HG03045 (cell line): ENCODE measurements at regions not wholly inside any gene's neighbourhood (a gene's known extent, or its start where the extent isn't known, plus 50 kb on each side); places are given as distances from the start of the nearest gene placed in this dataset.

Source experiments
- ATAC-seq: cut with Tn5 transposase; IDR thresholded peaks from one replicate; pipeline ENCODE4 v1.9.1; 2021; ENCODE audit warnings: mild to moderate bottlenecking, moderate library complexity; ENCODE audit not compliant: unreplicated experiment

DNA sequence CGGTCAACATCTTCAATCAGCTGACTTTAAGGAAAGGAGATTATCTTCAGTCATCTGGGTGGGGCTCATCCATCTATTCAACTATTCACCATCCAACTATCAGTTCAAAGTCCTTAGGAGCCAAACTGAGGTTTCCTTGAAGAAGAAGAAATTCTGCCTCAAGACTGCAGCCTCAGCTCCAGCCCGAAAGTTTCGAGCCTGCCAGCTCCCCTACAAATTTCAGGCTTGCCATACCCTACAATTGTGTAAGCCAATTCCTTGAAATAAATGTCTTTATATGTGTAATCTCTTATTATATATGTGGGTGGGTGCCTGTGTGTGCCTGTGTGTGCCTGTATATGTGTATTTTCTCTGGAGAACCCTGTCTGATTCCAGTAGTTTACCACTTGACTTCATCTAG, 447.8 kb downstream of the INHBA start:
- no peak for ATAC-seq

DNA sequence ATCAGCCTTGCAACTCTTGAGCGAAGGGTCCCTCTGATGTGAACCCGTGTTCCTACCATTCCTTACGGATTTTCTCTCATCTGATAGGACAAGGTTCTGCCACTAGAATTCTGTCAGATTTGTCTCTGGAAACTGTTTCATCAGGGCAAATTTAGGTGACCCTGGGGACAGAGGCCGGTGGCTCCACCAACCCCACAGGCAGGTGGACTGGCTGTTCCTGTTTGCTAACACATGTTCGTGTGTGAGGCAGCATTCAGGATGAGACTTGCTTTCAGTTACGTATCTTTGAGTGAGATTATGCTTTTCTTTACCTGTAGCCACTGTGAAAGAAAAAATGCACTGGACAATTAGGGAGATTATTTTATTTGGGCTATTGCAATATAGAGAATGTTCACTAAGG, 449.9 kb downstream of the INHBA start:
- no peak for ATAC-seq

DNA sequence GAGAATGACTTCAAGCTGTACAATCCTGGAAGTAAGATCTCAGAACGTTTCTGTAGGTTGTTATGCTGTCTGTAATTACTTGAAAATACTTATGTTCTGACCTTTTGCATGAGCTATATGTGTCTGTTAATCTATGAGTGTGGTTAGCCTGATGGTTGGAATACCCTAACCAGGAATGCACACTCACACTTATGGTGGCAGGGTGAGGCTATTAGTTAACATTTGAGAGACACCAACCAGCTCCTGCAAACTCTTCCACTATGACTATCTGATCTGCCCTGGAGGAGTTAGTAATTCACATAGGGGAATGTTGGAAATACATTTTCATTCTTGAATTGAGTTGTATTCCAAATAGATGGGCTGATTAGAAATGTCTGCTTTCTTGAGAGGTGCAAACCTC, 450.3 kb downstream of the INHBA start:
- no peak for ATAC-seq

GRCh38 chr7:41247143-41247865, 455.6 kb downstream of the INHBA start:
- no peak for ATAC-seq

GRCh38 chr7:41245916-41246315, 457.0 kb downstream of the INHBA start:
- ATAC-seq: no peak

DNA sequence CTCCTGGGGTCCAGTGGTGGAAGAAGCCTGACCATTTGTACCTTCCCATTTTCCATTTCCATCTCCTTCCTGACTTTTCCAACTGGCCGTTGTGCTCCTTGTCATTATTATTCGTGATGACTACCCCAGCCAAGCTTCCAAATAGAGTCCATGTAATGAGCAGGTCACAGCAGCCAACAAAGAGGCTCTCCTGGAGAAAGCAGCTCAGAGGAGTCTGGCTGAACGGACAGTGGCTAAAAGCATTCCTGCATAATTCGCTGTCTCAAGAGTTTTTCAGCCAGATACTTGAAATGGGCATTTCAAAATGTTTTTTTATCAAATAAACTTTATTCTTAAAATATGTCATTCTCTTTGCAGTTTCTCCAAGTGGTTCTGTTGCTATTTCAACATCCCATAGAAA, 458.6 kb downstream of the INHBA start:
- no peak for ATAC-seq

GRCh38 chr7:41241641-41242040, 461.2 kb downstream of the INHBA start:
- no peak for ATAC-seq

DNA sequence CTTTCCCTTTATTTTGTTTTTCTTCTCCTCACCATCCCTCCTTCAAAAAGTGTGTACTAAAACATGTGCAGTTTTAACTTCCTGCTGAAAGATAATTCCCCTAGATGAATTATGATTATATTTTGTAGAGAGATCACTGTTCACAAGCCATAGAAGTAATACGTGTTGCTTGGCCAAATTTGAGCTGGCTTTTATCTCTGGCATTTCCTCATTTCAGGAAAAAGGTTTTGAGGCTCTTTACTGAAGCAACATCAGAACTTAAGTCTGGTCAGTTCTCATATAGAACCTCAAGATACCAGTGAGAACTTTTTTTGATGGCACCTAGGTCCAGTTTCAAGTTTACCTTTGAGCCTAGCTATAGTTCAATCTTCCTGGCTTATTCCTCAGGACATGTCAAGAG, 463.3 kb downstream of the INHBA start:
- ATAC-seq: no peak

DNA sequence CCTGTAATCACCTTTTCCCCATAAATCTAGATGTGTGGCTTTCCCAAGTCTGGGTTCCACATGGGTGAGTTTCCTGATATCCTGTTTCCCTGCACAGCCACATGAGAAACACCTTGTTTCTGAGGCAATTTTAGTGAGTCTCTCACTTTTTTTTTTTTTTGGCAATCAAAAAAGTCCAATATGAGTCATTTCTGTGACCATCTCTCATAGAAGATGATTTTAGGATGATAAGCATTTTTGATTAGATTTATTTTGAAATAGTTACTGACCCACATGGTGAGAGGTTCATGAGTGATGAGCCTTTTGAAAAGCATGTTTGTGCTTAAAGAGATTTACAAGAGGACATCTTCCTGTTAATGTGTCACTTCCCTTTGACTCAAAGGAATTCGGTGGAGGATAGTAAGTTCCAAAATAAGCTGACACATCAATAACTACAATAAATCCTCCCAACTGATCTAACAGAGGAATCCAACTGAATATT, 464.0 kb downstream of the INHBA start:
- no peak for ATAC-seq

- ATAC-seq: no peak
Observed at GRCh38 chr7:41237956-41238355, 464.9 kb downstream of the INHBA start.

GRCh38 chr7:41232086-41232485, 470.8 kb downstream of the INHBA start:
- ATAC-seq: no peak

DNA sequence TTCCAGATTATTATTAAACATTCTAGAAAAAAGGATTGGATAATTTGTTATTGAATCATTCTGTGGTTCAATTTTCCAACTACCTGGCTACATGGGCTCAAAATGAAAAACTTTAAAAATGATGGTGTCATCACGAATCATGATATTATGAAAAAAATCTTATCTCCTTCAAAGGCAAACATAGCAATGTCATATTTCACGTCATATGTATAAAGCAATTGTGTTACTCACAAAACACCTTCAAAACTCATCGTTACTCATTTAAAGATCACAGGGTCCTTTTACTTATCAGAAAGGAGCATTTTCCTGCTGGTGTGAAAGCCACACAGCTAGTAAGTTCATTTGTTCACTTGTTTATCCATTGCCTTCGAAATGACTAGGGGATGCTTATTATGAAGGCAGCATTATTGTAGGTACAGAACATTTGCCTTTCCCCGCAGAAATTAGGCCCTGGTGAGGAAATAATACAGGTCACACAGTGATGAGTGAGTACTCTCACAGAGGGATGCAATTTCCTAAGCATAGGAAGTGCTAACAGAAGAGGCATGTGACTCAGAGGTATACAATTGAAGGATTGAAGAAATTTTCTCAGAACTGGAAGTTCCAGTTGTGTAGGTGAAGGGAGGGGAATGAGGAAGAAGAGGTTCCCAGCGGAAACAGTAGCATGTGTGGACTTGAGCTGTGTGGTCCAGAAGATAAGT, 478.7 kb downstream of the INHBA start:
- no peak for ATAC-seq

- no peak for ATAC-seq
Observed at GRCh38 chr7:41222746-41223145, 480.1 kb downstream of the INHBA start.

GRCh38 chr7:41220266-41220665, 482.6 kb downstream of the INHBA start:
- no peak for ATAC-seq

- no peak for ATAC-seq
Observed at GRCh38 chr7:41219276-41219675, 483.6 kb downstream of the INHBA start.

DNA sequence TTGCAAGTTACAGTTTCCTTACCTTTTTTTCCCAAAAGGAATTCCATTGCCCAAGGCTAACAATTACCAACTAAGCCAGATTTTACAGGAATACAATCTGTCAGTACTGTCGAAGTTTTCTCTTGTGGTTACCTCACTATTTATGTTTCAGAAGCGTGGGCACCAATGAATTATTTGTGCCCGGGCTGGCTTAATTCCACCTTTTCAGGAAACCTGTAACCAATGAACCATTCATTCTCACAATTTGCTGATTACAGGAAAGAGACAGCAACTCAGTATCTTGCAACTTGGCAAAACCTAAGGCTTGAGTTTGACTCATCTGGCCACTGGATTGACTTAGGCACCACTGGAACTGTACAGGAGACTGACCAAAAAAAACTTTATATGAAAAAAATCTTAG, 485.6 kb downstream of the INHBA start:
- ATAC-seq: no peak

GRCh38 chr7:41207141-41207540, 495.7 kb downstream of the INHBA start:
- no peak for ATAC-seq

DNA sequence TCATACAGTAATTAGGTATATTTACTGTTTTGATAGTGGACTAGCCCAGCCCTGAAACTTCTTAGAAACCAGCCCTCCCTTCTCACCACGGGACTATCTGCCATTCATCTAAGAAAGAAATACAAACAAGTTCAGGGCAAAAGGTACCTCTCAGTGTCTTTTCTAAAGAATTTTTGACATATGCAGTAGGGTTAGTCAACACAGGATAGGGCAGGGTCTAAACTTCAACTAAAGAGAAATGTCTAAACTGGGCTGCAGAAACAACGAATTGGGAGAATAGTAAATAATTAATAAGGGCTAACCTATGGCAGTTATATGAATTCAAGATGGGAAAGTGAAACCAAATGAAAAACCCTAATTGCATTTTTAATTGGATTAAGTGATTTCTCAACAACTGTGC, 496.6 kb downstream of the INHBA start:
- no peak for ATAC-seq

GRCh38 chr7:41205600-41205999, 497.3 kb downstream of the INHBA start:
- ATAC-seq: no peak

GRCh38 chr7:41203542-41203941, 499.3 kb downstream of the INHBA start:
- no peak for ATAC-seq

- ATAC-seq: no peak
Observed at GRCh38 chr7:41201021-41201420, 501.9 kb downstream of the INHBA start.

GRCh38 chr7:41199136-41199535, 503.8 kb downstream of the INHBA start:
- no peak for ATAC-seq

DNA sequence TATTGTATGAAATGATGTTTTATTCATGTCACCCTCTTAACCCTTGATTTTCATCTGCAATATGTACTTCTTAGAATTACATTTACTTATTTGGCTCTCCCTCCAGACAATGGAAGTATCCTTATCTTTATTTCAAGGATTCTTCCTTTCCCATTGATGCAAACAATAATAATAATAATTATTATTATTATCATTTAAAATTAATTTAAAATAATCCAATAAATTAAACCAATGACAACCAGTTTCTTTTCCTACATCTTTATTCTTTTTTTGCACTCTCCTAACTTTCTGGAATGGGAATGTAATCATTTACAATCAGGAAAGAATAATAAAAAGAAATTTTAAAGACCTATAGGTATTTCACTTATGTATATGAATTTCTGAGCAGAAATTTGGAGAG, 504.4 kb downstream of the INHBA start:
- no peak for ATAC-seq
